Pons (tissue), 1 donor: ENCODE measurements at regions not wholly inside any gene's neighbourhood (a gene's known extent, or its start where the extent isn't known, plus 50 kb on each side); places are given as distances from the start of the nearest gene placed in this dataset.
"Not testable (repeated sequence)": the region's sequence is repeated elsewhere in the genome, so short reads cannot be mapped to it uniquely, and the experiment has no call there.

Source experiments
- DNase-seq: peaks from one replicate; pipeline ENCODE4 v3.0.0-alpha.2; 2016; ENCODE audit warnings: low spot score

DNA sequence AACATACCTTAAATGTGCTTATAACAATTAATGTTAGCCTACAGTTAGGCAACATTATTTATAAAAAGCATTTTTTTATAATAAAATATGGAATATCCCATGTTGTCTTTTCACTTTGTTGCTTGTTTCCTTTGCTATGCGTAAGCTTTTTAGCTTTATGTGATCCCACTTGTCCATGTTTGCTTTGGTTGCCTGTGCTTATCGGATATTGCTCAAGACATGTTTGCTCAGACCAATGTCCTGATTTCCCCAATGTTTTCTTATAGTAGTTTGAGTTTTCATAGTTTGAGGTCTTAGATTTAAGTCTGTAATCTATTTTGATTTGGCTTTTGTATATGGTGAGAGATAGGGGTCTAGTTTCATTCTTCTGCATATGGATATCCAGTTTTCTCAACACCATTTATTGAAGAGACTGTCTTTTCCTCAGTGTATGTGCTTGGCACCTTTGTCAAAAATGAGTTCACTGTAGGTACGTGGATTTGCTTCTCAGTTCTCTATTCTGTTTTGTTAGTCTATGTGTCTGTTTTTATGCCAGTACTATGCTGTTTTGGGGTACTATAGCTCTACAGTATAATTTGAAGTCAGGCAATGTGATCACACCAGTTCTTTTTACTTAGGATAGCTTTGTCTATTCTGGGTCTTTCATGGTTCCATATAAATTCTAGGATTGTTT is 592.7 kb upstream of the SEMA6D start:
- DNase-seq, result no peak

- no peak for DNase-seq
Measured at GRCh38 chr15:47129033-47129432, 588.3 kb upstream of the SEMA6D start.

DNA sequence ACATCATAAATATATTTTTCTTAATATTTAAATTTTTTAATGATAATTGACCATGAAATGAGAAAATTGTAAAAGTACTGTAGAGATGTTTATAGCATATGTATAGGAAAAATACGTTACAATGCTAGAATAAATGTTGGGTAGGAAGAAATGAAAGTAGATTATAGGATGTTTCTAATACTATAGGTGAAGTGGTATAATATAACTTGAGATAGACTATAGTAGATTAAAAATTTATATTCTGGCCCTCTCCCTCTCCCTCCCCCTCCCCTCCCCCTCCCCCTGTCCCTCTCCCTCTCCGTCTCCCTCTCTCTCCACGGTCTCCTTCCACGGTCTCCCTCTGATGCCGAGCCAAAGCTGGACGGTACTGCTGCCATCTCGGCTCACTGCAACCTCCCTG is 585.9 kb upstream of the SEMA6D start:
- DNase-seq, result not testable (repeated sequence)

DNA sequence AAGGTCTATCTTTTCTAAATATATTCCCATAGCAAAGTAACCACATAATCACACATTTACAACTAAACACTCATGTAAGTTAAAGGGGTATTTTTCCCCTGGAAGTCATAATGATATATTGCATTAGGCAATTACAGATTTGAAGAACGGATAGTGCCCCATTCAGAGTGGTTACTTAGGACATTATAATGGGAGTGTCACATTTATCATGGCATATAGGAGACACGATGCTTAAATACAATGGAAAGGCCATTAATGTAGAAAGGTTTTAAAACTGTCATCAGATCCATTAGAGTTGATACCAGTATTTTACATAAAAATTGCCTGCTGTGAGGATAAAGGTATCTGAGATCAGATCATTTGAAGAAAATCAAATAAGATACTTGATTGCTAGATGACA is 582.0 kb upstream of the SEMA6D start:
- DNase-seq, result no peak

- no peak for DNase-seq
Measured at GRCh38 chr15:47136236-47136635, 581.1 kb upstream of the SEMA6D start.

DNA sequence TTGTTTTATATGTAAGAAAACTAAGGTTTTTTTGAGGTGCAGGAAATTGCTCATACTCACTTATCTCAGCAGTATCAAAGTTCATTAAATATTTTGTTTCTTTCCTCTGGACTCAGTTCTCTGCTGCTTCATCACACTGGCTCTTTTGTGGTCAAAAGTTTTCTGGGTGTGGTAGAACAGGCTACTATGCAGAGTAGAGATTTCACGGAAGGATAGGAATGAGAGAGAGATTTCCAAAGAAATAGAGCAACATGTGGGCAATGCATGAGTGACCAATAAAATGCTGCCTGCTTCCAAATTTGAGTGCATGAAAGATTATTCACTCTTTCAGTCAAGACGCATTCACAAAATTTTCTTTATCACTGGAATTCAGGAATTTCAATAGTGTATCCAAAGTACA is 577.3 kb upstream of the SEMA6D start:
- DNase-seq, result no peak

DNA sequence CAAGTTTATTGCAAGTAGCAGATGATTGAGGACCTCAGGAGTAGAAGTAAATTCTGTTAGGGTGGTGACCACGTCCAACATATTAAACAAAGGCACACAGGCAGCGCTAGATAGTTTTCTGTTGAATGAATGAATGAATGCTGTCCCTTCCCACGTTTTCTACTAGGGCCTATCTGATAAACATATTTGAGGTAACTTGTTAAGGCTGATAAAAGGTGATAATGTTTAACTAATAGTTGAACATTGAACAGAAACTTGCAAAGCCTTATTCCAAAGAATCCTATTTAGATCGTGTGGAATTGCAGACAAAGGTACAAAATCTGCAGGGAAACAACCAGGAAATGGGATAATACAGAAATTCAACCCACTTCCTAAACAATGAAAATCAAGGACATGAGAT is 559.5 kb upstream of the SEMA6D start:
- no peak for DNase-seq

- DNase-seq, result no peak
Measured at GRCh38 chr15:47158573-47158972, 558.7 kb upstream of the SEMA6D start.

DNA sequence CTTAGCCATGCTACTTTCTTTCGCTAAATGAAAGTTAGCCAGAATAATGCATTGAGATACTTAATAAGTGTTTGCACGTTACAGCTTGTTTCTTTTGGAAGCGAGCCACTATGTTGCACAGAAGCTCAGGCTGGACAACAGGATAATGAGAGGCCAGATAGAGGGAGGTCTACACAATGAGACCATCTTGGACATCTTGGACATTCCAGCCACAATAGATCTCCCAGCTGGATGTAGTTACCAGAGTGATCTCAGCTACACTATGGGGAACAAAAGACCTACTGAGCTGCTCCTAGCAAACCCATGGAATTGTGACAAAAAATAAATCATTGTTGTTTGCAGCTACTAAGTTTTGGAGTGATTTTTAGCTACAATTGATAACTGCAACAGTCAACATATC is 540.1 kb upstream of the SEMA6D start:
- peak; percentile 15 for DNase-seq

- no peak for DNase-seq
Measured at GRCh38 chr15:47179988-47180387, 537.3 kb upstream of the SEMA6D start.

- DNase-seq, result no peak
Measured at GRCh38 chr15:47182818-47183217, 534.5 kb upstream of the SEMA6D start.

DNA sequence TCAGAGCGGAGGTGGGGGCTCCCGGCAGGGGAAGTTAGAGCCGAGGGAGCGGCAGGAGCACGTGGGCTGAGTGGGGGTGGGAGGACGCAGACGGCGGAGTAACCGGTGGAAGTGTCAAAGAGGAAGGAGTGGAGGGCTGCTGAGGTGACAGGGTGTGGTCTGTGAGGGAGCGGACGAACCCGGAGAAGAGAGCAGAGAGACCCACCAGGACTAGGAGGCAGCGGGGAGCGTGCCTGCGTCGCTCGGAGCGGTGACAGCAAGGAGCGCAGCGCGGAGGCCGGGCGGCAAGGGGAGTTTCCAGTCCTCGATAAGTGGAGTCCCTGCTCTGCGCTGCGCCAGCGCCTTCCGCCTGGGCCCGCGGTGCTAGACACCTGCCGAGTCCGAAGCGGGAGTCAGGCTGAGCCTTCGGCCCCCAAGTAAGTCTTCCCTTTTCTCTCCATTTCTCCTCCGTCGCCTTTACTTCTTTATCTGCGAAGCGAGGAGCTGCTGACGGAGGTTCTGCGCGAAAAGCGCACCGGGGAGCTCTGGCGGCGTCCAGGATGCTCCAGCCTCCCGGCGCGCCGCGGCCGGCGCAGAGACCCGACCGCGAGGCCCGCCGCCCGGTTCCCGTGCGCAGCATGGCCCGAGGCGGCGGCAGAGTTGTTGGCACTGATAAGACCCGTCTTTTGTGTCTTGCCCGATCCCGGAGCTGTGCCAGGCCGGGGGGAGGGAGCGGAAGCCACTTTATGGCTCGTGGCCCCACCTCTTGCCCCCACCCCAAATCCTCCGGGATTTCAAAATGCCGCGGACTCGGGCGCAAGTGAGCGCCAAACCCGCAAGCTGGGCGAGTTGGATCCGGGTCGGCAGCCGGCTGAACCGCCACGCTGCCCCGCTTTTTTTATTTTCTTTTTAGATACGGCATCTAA is 533.0 kb upstream of the SEMA6D start:
- DNase-seq, result no peak

GRCh38 chr15:47184908-47185801 is 532.1 kb upstream of the SEMA6D start:
- no peak for DNase-seq

- DNase-seq, result no peak
Measured at GRCh38 chr15:47186075-47186474, 531.2 kb upstream of the SEMA6D start.

- DNase-seq, result no peak
Measured at GRCh38 chr15:47188758-47189507, 528.4 kb upstream of the SEMA6D start.

GRCh38 chr15:47194718-47195117 is 522.6 kb upstream of the SEMA6D start:
- DNase-seq, result no peak

DNA sequence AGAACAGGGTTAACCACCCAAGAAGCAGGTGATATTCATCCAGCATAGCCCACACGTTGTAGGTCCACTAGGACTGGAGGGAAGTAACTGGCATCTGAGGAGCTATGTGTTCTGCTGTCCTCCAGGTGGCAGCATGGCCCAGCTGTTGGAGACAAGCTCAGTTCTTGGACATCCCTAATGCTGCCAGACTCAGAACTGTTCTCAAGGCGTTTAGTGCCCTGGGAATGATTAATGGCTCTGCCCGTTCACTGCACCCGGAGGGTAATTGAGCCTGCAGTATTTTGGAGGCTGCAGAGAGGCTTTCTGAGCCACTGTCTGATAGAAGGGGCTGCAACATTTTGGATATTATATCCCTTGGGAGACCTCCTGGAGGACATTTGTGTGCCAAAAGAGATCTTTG is 521.3 kb upstream of the SEMA6D start:
- DNase-seq, result peak; percentile 86

DNA sequence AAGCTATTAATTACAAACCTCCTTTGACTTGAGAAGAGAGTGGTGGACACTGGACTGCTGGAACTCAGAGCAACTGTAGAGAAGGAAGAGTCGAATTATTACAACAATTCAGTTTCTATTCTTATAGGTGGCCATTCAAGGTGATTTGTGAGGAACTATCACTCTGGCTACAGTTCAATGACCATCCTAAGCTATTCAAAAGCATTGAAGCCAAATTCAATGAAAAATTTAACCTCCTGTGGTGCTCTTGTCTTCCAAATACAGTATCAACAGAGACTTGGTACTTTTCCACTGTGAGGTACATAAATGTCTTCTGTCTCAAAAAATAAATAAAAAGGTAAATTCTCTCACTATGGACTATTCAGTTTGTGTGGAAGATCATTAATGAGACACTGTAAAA is 513.3 kb upstream of the SEMA6D start:
- no peak for DNase-seq

- no peak for DNase-seq
Measured at GRCh38 chr15:47206358-47206978, 510.8 kb upstream of the SEMA6D start.

DNA sequence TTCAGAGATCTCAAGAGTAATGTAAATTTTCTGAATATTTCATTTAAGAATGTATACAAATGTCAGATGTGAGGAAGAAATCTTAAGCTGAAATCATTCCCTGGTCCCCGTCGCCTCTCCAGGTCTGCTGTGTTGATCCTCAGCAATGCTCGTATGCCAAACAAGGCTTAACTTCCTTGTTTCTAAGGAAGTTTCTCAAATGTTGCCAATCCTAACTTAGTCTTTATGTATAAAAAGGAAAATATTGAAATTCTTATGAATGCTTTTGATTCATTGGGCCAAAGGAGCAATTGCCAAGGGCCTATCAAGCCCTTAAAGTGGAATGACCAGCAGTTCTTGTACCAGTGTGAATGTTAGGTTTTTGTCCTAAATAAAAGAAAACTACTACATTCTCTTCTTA is 507.7 kb upstream of the SEMA6D start:
- DNase-seq, result no peak
